ENCODE measurements at regions not wholly inside any gene's neighbourhood (a gene's known extent, or its start where the extent isn't known, plus 50 kb on each side); places are given as distances from the start of the nearest gene placed in this dataset.

- no peak for TF ChIP-seq EZH2 (IDR thresholded peaks at IDR 0.05; ENCODE audit: insufficient read depth, poor library complexity, severe bottlenecking)
- no peak for TF ChIP-seq EZH2phosphoT487 (IDR thresholded peaks at IDR 0.05; ENCODE audit: insufficient read depth, low read depth)
These were observed 510.3 kb downstream of the ZNF804A start for GRCh38 chr2:185108588-185108987.

Measured in GM23248 (cell line).